SK-N-SH (cell line): ENCODE measurements at regions not wholly inside any gene's neighbourhood (a gene's known extent, or its start where the extent isn't known, plus 50 kb on each side); places are given as distances from the start of the nearest gene placed in this dataset.

Experiments used
- CTCF ChIA-PET: fragments of 300-600, 350-600 bp; formaldehyde crosslinking; extraction: SDS; loops from one replicate; lab custom pipeline; 2021; lab: Yijun Ruan, JAX
- POLR2A ChIA-PET: fragments of 350-600 bp; sonication (Branson Sonifier 250); formaldehyde crosslinking; extraction: SDS; loops from one replicate; lab custom pipeline; 2020; ENCODE audit warnings: antibody characterized with exemption, inconsistent platforms; lab: Yijun Ruan, JAX
- DNase-seq: peaks from one replicate; pipeline ENCODE4 v3.0.0; 2012
- H2AFZ ChIP-seq: fragments of 200-600 bp; sonication (generic); 2 replicates; pipeline ENCODE4 v1.8.1; 2016; ENCODE audit warnings: antibody characterized with exemption, mild to moderate bottlenecking, low read depth
- H3F3A ChIP-seq: fragments of 200-600 bp; sonication (generic); replicated peaks from 2 replicates; pipeline ENCODE3; 2016; ENCODE audit warnings: antibody characterized with exemption, mild to moderate bottlenecking; ENCODE audit not compliant: insufficient read depth
- H3K27ac ChIP-seq, 2 experiments: fragments of 200-500 bp in 1 of 2; fragments of 200-600 bp in 1 of 2; sonication (Bioruptor generic) in 1 of 2; sonication (generic), shearing (Covaris generic) in 1 of 2; 2 replicates each; pipeline versions ENCODE4 v1.5.1 to v1.6.1; 2014 to 2016; ENCODE audit warnings: low read depth in 2 of 2, inconsistent platforms in 1 of 2, low read length in 1 of 2, mild to moderate bottlenecking in 1 of 2, mixed read lengths in 1 of 2
- H3K27me3 ChIP-seq: fragments of 200-600 bp; sonication (generic), shearing (Covaris generic); 2 replicates; pipeline ENCODE4 v1.6.1; 2016; ENCODE audit warnings: mixed run types; ENCODE audit not compliant: insufficient read depth
- H3K36me3 ChIP-seq, 2 experiments: fragments of 200-500 bp in 1 of 2; fragments of 200-600 bp in 1 of 2; sonication (Bioruptor generic) in 1 of 2; sonication (generic) in 1 of 2; replicated peaks in 1 of 2; 2 replicates each; pipeline versions ENCODE3 to v1.5.1; 2014 to 2016; ENCODE audit warnings: low read length in 1 of 2, mild to moderate bottlenecking in 1 of 2; ENCODE audit not compliant: insufficient read depth in 2 of 2, control insufficient read depth in 1 of 2
- H3K4me1 ChIP-seq, 2 experiments: fragments of 200-500 bp in 1 of 2; fragments of 200-600 bp in 1 of 2; sonication (Bioruptor generic) in 1 of 2; sonication (generic), shearing (Covaris generic) in 1 of 2; 2 replicates each; pipeline versions ENCODE4 v1.5.1 to v1.6.1; 2014 to 2016; ENCODE audit warnings: low read depth in 1 of 2, low read length in 1 of 2, mixed run types in 1 of 2; ENCODE audit not compliant: insufficient read depth in 2 of 2, control insufficient read depth in 1 of 2
- H3K4me2 ChIP-seq: fragments of 200-600 bp; sonication (generic), shearing (Covaris generic); 2 replicates; pipeline ENCODE4 v1.6.1; 2017; ENCODE audit warnings: mixed run types
- H3K4me3 ChIP-seq, 2 experiments: fragments of 200-500 bp in 1 of 2; fragments of 200-600 bp in 1 of 2; sonication (Bioruptor generic) in 1 of 2; sonication (generic), shearing (Covaris generic) in 1 of 2; 2 replicates each; pipeline versions ENCODE4 v1.5.1 to v1.8.1; 2014 to 2016; ENCODE audit warnings: low read depth in 2 of 2, inconsistent platforms in 1 of 2, low read length in 1 of 2, mild to moderate bottlenecking in 1 of 2, mixed read lengths in 1 of 2, moderate library complexity in 1 of 2
- H3K79me2 ChIP-seq: fragments of 200-600 bp; sonication (generic); 2 replicates; pipeline ENCODE4 v1.8.1; 2017; ENCODE audit warnings: mild to moderate bottlenecking; ENCODE audit not compliant: insufficient read depth
- H3K9ac ChIP-seq: fragments of 200-600 bp; sonication (generic); 2 replicates; pipeline ENCODE4 v1.6.1; 2017; ENCODE audit warnings: mixed run types
- H3K9me2 ChIP-seq: fragments of 200-600 bp; sonication (generic); 2 replicates; pipeline ENCODE4 v1.6.1; 2017; ENCODE audit warnings: mixed run types
- H3K9me3 ChIP-seq: fragments of 200-600 bp; sonication (generic); 2 replicates; pipeline ENCODE4 v1.6.1; 2017; ENCODE audit warnings: mixed run types, mild to moderate bottlenecking, moderate library complexity
- H4K20me1 ChIP-seq: fragments of 200-600 bp; sonication (generic); 2 replicates; pipeline ENCODE4 v1.6.1; 2017; ENCODE audit warnings: mild to moderate bottlenecking, mixed run types; ENCODE audit not compliant: insufficient read depth
- CHD2 ChIP-seq: fragments of 150-350 bp; IDR thresholded peaks from 2 replicates; pipeline ENCODE4 v1.6.1; 2018; ENCODE audit warnings: low read length; ENCODE audit not compliant: partially characterized antibody
- CTCF ChIP-seq: fragments of 200-600 bp; sonication (generic); IDR thresholded peaks from 2 replicates; pipeline ENCODE4 v1.6.1; 2017; ENCODE audit warnings: antibody characterized with exemption, mild to moderate bottlenecking, moderate library complexity
- ELF1 ChIP-seq: IDR thresholded peaks from 2 replicates; pipeline ENCODE4 v1.4.0; 2012
- EP300 ChIP-seq, 2 experiments: IDR thresholded peaks; 2 replicates each; pipeline versions ENCODE4 v1.4.0 to v1.6.1; 2012; ENCODE audit warnings: borderline replicate concordance in 1 of 2, low read depth in 1 of 2, low read length in 1 of 2
- GATA2 ChIP-seq: sonication (generic); formaldehyde crosslinking; IDR thresholded peaks from 2 replicates; pipeline ENCODE4 v1.5.0; 2020; ENCODE audit warnings: mild to moderate bottlenecking, missing genetic modification reagents
- JUND ChIP-seq: IDR thresholded peaks from 2 replicates; pipeline ENCODE4 v1.4.0; 2012
- MXI1 ChIP-seq: IDR thresholded peaks from 2 replicates; pipeline ENCODE4 v1.6.1; 2012; ENCODE audit warnings: mild to moderate bottlenecking, low read depth, low read length, improper control_type of control experiment
- NFIC ChIP-seq: IDR thresholded peaks from 2 replicates; pipeline ENCODE4 v1.4.0; 2012; ENCODE audit warnings: borderline replicate concordance
- NRF1 ChIP-seq: IDR thresholded peaks from 2 replicates; pipeline ENCODE4 v1.6.1; 2012; ENCODE audit warnings: low read depth, mild to moderate bottlenecking, low read length
- PBX3 ChIP-seq: IDR thresholded peaks from 2 replicates; pipeline ENCODE4; 2012
- RCOR1 ChIP-seq: fragments of 150-350 bp; IDR thresholded peaks from 2 replicates; pipeline ENCODE4 v1.6.1; 2017; ENCODE audit warnings: antibody characterized with exemption, low read length
- RFX5 ChIP-seq: IDR thresholded peaks from 2 replicates; pipeline ENCODE4 v1.6.1; 2012; ENCODE audit warnings: mild to moderate bottlenecking, improper control_type of control experiment, low read length
- SIN3A ChIP-seq: IDR thresholded peaks from 2 replicates; pipeline ENCODE4 v1.6.1; 2012; ENCODE audit warnings: low read depth, mild to moderate bottlenecking, low read length, moderate library complexity, borderline replicate concordance
- SMC3 ChIP-seq: IDR thresholded peaks from 2 replicates; pipeline ENCODE4 v1.6.1; 2012; ENCODE audit warnings: low read depth, low read length, improper control_type of control experiment
- TAF1 ChIP-seq: IDR thresholded peaks from 2 replicates; pipeline ENCODE4 v1.6.1; 2012; ENCODE audit warnings: low read depth, mild to moderate bottlenecking, low read length, moderate library complexity, borderline replicate concordance
- TCF12 ChIP-seq: IDR thresholded peaks from 2 replicates; pipeline ENCODE4 v1.4.0; 2012
- USF1 ChIP-seq: IDR thresholded peaks from 2 replicates; pipeline ENCODE4 v1.4.0; 2012; ENCODE audit warnings: low read depth, borderline replicate concordance
- YY1 ChIP-seq: IDR thresholded peaks from 2 replicates; pipeline ENCODE4 v1.4.0; 2012; ENCODE audit warnings: low read depth, mild to moderate bottlenecking
- ZBTB33 ChIP-seq: IDR thresholded peaks from 2 replicates; pipeline ENCODE4 v1.4.0; 2012; ENCODE audit warnings: low read depth, borderline replicate concordance
- WGBS: methylation state at CpG from one replicate; pipeline ENCODE4 v1.1.6; 2017; ENCODE audit warnings: low lambda C conversion rate; 5-methylcytosine and 5-hydroxymethylcytosine counted together

- H4K20me1 ChIP-seq = no peaks in the 10 kb centered on the region
- POLR2A ChIA-PET = no interaction called here
- H3K9me2 ChIP-seq = no peaks in the 10 kb centered on the region
- no peak overlapping the region for H2AFZ ChIP-seq
- TF ChIP-seq MXI1 = no peak
- TF ChIP-seq NRF1 = no peak
- TF ChIP-seq TCF12 = no peak
- no peak for TF ChIP-seq GATA2
- no peak for TF ChIP-seq CTCF
- no peak overlapping the region for H3K9ac ChIP-seq
- no peaks in the 10 kb centered on the region for H3F3A ChIP-seq
- no peaks in the 10 kb centered on the region for H3K4me1 ChIP-seq
- no peaks in the 10 kb centered on the region for H3K27me3 ChIP-seq
- 16% methylated on average over 4 of the region's 4 CpGs for WGBS
- CTCF ChIA-PET = no interaction called here
- H3K79me2 ChIP-seq = no peaks in the 10 kb centered on the region
- no peak for DNase-seq
- H3K9me3 ChIP-seq = no peaks in the 10 kb centered on the region; the same call in 1 of the 2 replicates
- no peak overlapping the region for H3K27ac ChIP-seq
- H3K4me3 ChIP-seq = no peak overlapping the region
- no peak overlapping the region for H3K4me2 ChIP-seq
- no peaks in the 10 kb centered on the region for H3K36me3 ChIP-seq
Measured at GRCh38 chr18:37946324-37946723, 380.7 kb upstream of the CELF4 start.

GRCh38 chr18:37944700-37945270, 379.2 kb upstream of the CELF4 start:
- Histone ChIP-seq H2AFZ (no peak overlapping the region), H3K9me3 (no peaks in the 10 kb centered on the region; the same call in 1 of the 2 replicates), H3K36me3 (no peaks in the 10 kb centered on the region), H3K4me1 (no peaks in the 10 kb centered on the region), H3K4me2 (no peak overlapping the region), H3K79me2 (no peaks in the 10 kb centered on the region), H3K9ac (no peak overlapping the region), H3K4me3 (no peak overlapping the region), H3K27ac (no peak overlapping the region), H3K27me3 (no peaks in the 10 kb centered on the region), H3K9me2 (no peaks in the 10 kb centered on the region), H3F3A (no peaks in the 10 kb centered on the region), H4K20me1 (no peaks in the 10 kb centered on the region)
- ChIA-PET CTCF (no interaction called here), POLR2A (no interaction called here)
- 29% methylated on average over 3 of the region's 3 CpGs for WGBS
- no peak for DNase-seq
- no peak for TF ChIP-seq TAF1

- no peak overlapping the region for H2AFZ ChIP-seq
- TF ChIP-seq SMC3 (no peak), NFIC (no peak), RCOR1 (no peak), ELF1 (no peak), PBX3 (no peak), RFX5 (no peak), USF1 (no peak), CHD2 (no peak), ZBTB33 (no peak), JUND (no peak), YY1 (no peak), EP300 (IDR thresholded peaks at IDR 0.05; ENCODE audit: borderline replicate concordance in 1 of 2, low read depth in 1 of 2, low read length in 1 of 2) (no peak), NRF1 (no peak), SIN3A (no peak)
Measured at GRCh38 chr18:37937287-37937686, 371.7 kb upstream of the CELF4 start.

More at GRCh38 chr18:37937287-37937686, 371.7 kb upstream of the CELF4 start:
- Histone ChIP-seq H3K27ac (no peak overlapping the region), H3K9me2 (no peaks in the 10 kb centered on the region), H4K20me1 (no peaks in the 10 kb centered on the region), H3K79me2 (no peaks in the 10 kb centered on the region), H3F3A (no peaks in the 10 kb centered on the region), H3K9ac (no peak overlapping the region), H3K27me3 (no peaks in the 10 kb centered on the region), H3K4me1 (no peaks in the 10 kb centered on the region), H3K4me3 (no peak overlapping the region), H3K4me2 (no peak overlapping the region), H3K36me3 (no peaks in the 10 kb centered on the region), H3K9me3 (no peaks in the 10 kb centered on the region; the same call in none of the 2 replicates)
- CTCF ChIA-PET = no interaction called here
- WGBS = 18% methylated on average over 6 of the region's 6 CpGs
- DNase-seq = no peak
- POLR2A ChIA-PET = no interaction called here
